B cell (primary cell): ENCODE measurements at regions not wholly inside any gene's neighbourhood (a gene's known extent, or its start where the extent isn't known, plus 50 kb on each side); places are given as distances from the start of the nearest gene placed in this dataset.

Experiments
- ATAC-seq: fragments of 200-7000 bp; cut with Tn5 transposase; one replicate; pipeline ENCODE4 v1.10.0; 2021; ENCODE audit warnings: low read depth, mild to moderate bottlenecking, moderate number of reproducible peaks, moderate library complexity
- CTCF ChIA-PET: fragments of 350-600 bp; sonication (Branson Sonifier 250); formaldehyde crosslinking; loops from one replicate; lab custom pipeline; 2021; ENCODE audit warnings: antibody characterized with exemption, inconsistent platforms; lab: Charles Lee
- POLR2A ChIA-PET: fragments of 350-600 bp; sonication (Branson Sonifier 250); formaldehyde crosslinking; loops from one replicate; lab custom pipeline; 2021; ENCODE audit warnings: antibody characterized with exemption; lab: Charles Lee
- DNase-seq: peaks from one replicate; pipeline ENCODE4 v3.0.0; 2013
- H2AFZ ChIP-seq: 2 replicates; pipeline ENCODE4 v1.6.1; 2012; ENCODE audit warnings: mild to moderate bottlenecking, low read depth, low read length; ENCODE audit not compliant: insufficient read depth, poor library complexity, severe bottlenecking
- H3K27ac ChIP-seq, 2 donors: 1 replicate in 1 of 2; 2 replicates in 1 of 2; pipeline ENCODE4 v1.5.1; 2012 to 2013; ENCODE audit warnings: low read length in 2 of 2, mild to moderate bottlenecking in 2 of 2, moderate library complexity in 1 of 2
- H3K27me3 ChIP-seq, 4 experiments: fragments of 200-600 bp in 1 of 4; sonication (generic) in 1 of 4; replicated peaks in 1 of 4; 1 replicate in 2 of 4; 2 replicates in 2 of 4; pipeline versions ENCODE4 v1.6.1 to v1.7.0; 2013 to 2016; ENCODE audit warnings: low read length in 3 of 4, mild to moderate bottlenecking in 2 of 4, mixed read lengths in 1 of 4, moderate library complexity in 1 of 4; ENCODE audit not compliant: insufficient read depth in 4 of 4, control insufficient read depth in 3 of 4; ENCODE audit errors: control extremely low read depth in 1 of 4
- H3K36me3 ChIP-seq, 2 experiments: replicated peaks in 1 of 2; 1 replicate in 1 of 2; 2 replicates in 1 of 2; pipeline versions ENCODE4 v1.6.1 to v1.7.1; 2013; ENCODE audit warnings: low read length in 1 of 2; ENCODE audit not compliant: insufficient read depth in 2 of 2, control insufficient read depth in 1 of 2; ENCODE audit errors: control extremely low read depth in 1 of 2, extremely low read depth in 1 of 2
- H3K4me1 ChIP-seq, 2 donors: fragments of 200-600 bp in 1 of 2; sonication (generic) in 1 of 2; 1 replicate in 1 of 2; 2 replicates in 1 of 2; pipeline versions ENCODE4 v1.5.1 to v1.6.1; 2013 to 2017; ENCODE audit warnings: low read length in 2 of 2; ENCODE audit not compliant: control insufficient read depth in 2 of 2, insufficient read depth in 2 of 2
- H3K4me2 ChIP-seq: replicated peaks from 2 replicates; pipeline ENCODE3; 2012; ENCODE audit warnings: mild to moderate bottlenecking, low read depth, low read length; ENCODE audit not compliant: poor library complexity, severe bottlenecking
- H3K4me3 ChIP-seq, 5 experiments: fragments of 200-600 bp in 1 of 5; sonication (generic) in 1 of 5; 1 replicate in 3 of 5; 2 replicates in 2 of 5; pipeline versions ENCODE4 v1.5.1 to v1.7.0; 2011 to 2016; ENCODE audit warnings: low read length in 4 of 5, mild to moderate bottlenecking in 4 of 5, low read depth in 2 of 5, control low read depth in 1 of 5, moderate library complexity in 1 of 5; ENCODE audit not compliant: insufficient read depth in 1 of 5; ENCODE audit errors: control extremely low read depth in 1 of 5, extremely low read depth in 1 of 5
- H3K79me2 ChIP-seq: fragments of 200-600 bp; sonication (generic); one replicate; pipeline ENCODE4 v1.6.0; 2016; ENCODE audit warnings: low read length; ENCODE audit not compliant: control insufficient read depth, insufficient read depth
- H3K9ac ChIP-seq: fragments of 200-600 bp; sonication (generic); 2 replicates; pipeline ENCODE4 v1.6.1; 2017; ENCODE audit warnings: mild to moderate bottlenecking, low read length, moderate library complexity
- H3K9me3 ChIP-seq, 3 donors: one replicate each; pipeline versions ENCODE4 v1.6.1 to v1.7.1; 2013; ENCODE audit warnings: low read length in 2 of 3; ENCODE audit not compliant: control insufficient read depth in 2 of 3, insufficient read depth in 1 of 3; ENCODE audit errors: control extremely low read depth in 1 of 3
- H4K20me1 ChIP-seq: 2 replicates; pipeline ENCODE4 v1.6.0; 2012; ENCODE audit warnings: mild to moderate bottlenecking, low read length; ENCODE audit not compliant: insufficient read depth, control insufficient read depth, poor library complexity, severe bottlenecking
- H3K27ac Mint-ChIP-seq: one replicate; pipeline ENCODE4 v1.8.0; 2021; ENCODE audit warnings: mixed read lengths
- H3K27me3 Mint-ChIP-seq: one replicate; pipeline ENCODE4 v1.8.0; 2021; ENCODE audit warnings: mixed read lengths
- H3K4me1 Mint-ChIP-seq: one replicate; pipeline ENCODE4 v1.8.0; 2021; ENCODE audit warnings: mixed read lengths
- H3K4me3 Mint-ChIP-seq: one replicate; pipeline ENCODE4 v1.8.0; 2021; ENCODE audit warnings: mixed read lengths
- H3K9me3 Mint-ChIP-seq: one replicate; pipeline ENCODE4 v1.8.0; 2022; ENCODE audit warnings: mixed read lengths; ENCODE audit not compliant: insufficient read depth
- EZH2 ChIP-seq: IDR thresholded peaks from 2 replicates; pipeline ENCODE4 v1.6.1; 2012; ENCODE audit warnings: borderline replicate concordance, low read depth, mild to moderate bottlenecking, moderate library complexity, low read length; ENCODE audit not compliant: insufficient read depth, poor library complexity, severe bottlenecking
- WGBS: methylation state at CpG from one replicate; pipeline ENCODE4 v1.1.5; 2013; ENCODE audit warnings: missing lambda C conversion rate; ENCODE audit not compliant: insufficient coverage; 5-methylcytosine and 5-hydroxymethylcytosine counted together
- intact Hi-C: fragments of 100-400 bp; cut with micrococcal nuclease; formaldehyde crosslinking; loops from one replicate; pipeline ENCODE4 v1.10.0; 2022
- TF ChIP-seq, protein P1 (sequence below): fragments of 200-600 bp; IDR thresholded peaks from one replicate; pipeline ENCODE4 v1.8.0; 2022; ENCODE audit warnings: antibody characterized with exemption, mild to moderate bottlenecking

DNA sequence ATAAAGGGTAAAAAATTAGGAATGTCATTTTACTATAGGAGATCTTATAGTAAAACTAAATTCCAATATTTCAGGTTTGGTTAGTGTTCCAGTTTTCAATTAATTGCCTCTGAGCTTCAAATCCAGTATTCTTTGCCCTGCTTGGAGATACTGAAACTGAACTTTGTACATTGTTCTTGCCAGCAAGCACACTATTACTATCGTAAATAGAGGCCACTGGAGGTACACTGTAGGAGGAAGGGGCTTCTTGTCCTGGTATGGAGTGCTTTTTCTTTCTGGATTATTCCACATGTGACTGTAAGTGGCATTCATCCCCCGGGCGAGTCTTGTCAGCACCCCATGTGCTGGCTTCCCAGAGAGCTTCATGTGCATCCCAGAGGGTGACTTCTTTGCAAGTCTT lies 234.7 kb upstream of the PTPRZ1 start:
- DNase-seq (no peak), ATAC-seq (no peak)
- H3K36me3 ChIP-seq, result no peaks in the 10 kb centered on the region
- no peaks in the 10 kb centered on the region for H3K9me3 ChIP-seq
- H3K9me3 Mint-ChIP-seq, result no peaks in the 10 kb centered on the region
- H3K27me3 ChIP-seq, result no peaks in the 10 kb centered on the region
- H3K4me1 ChIP-seq, result no peaks in the 10 kb centered on the region
- no peak overlapping the region for H3K9ac ChIP-seq
- H2AFZ ChIP-seq, result no peak overlapping the region
- H3K4me3 Mint-ChIP-seq, result no peak overlapping the region
- TF ChIP-seq EZH2, result no peak
- TF ChIP-seq, protein P1, sequence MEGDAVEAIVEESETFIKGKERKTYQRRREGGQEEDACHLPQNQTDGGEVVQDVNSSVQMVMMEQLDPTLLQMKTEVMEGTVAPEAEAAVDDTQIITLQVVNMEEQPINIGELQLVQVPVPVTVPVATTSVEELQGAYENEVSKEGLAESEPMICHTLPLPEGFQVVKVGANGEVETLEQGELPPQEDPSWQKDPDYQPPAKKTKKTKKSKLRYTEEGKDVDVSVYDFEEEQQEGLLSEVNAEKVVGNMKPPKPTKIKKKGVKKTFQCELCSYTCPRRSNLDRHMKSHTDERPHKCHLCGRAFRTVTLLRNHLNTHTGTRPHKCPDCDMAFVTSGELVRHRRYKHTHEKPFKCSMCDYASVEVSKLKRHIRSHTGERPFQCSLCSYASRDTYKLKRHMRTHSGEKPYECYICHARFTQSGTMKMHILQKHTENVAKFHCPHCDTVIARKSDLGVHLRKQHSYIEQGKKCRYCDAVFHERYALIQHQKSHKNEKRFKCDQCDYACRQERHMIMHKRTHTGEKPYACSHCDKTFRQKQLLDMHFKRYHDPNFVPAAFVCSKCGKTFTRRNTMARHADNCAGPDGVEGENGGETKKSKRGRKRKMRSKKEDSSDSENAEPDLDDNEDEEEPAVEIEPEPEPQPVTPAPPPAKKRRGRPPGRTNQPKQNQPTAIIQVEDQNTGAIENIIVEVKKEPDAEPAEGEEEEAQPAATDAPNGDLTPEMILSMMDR, result no peak
- no peaks in the 10 kb centered on the region for H4K20me1 ChIP-seq
- intact Hi-C loops, result no loop called here
- H3K27me3 Mint-ChIP-seq, result peaks cover 4% of the 10 kb centered on the region
- CTCF ChIA-PET, result no interaction called here
- H3K4me1 Mint-ChIP-seq, result no peaks in the 10 kb centered on the region
- WGBS, result 90% methylated on average over 3 of the region's 3 CpGs
- H3K27ac Mint-ChIP-seq, result no peak overlapping the region
- no peaks in the 10 kb centered on the region for H3K79me2 ChIP-seq
- H3K4me3 ChIP-seq, result no peak overlapping the region
- H3K27ac ChIP-seq, result no peak overlapping the region
- POLR2A ChIA-PET, result no interaction called here
- no peak overlapping the region for H3K4me2 ChIP-seq

DNA sequence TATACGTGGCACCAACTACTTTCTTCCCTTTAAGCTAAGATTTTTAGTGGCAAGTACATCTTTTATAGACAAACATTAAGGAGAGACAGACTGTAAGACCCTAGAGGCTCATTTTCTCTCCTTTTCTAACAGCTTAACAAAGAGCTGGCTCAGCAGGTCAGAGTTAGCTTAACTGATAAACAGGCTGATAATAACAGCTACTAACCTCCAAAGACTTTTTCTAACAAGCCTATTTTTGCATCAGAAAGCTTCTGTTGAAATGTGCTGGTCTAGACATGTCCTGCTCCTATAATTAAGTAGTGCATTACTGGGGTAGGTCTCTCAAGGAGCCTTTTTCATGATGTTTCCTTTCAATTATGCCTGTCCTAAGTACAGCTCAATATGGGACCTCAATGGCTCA lies 238.2 kb upstream of the FAM3C start:
- no peak overlapping the region for H3K27ac Mint-ChIP-seq
- WGBS, result no CpG with 5 or more reads among the region's 1 CpG
- H3K27me3 Mint-ChIP-seq, result peaks cover 6% of the 10 kb centered on the region
- H3K27ac ChIP-seq, result no peak overlapping the region
- H3K27me3 ChIP-seq, result no peaks in the 10 kb centered on the region
- TF ChIP-seq, protein P1, result no peak
- TF ChIP-seq EZH2, result no peak
- H4K20me1 ChIP-seq, result no peaks in the 10 kb centered on the region
- ChIA-PET POLR2A (no interaction called here), CTCF (no interaction called here)
- no peak overlapping the region for H3K4me2 ChIP-seq
- DNase-seq (no peak), ATAC-seq (no peak)
- no peaks in the 10 kb centered on the region for H3K9me3 ChIP-seq
- no peaks in the 10 kb centered on the region for H3K4me1 ChIP-seq
- no peak overlapping the region for H3K9ac ChIP-seq
- intact Hi-C loops, result no loop called here
- no peak overlapping the region for H3K4me3 Mint-ChIP-seq
- no peaks in the 10 kb centered on the region for H3K79me2 ChIP-seq
- H3K9me3 Mint-ChIP-seq, result no peaks in the 10 kb centered on the region
- no peak overlapping the region for H3K4me3 ChIP-seq
- no peaks in the 10 kb centered on the region for H3K4me1 Mint-ChIP-seq
- H3K36me3 ChIP-seq, result no peaks in the 10 kb centered on the region
- H2AFZ ChIP-seq, result no peak overlapping the region
